ENCODE measurements at regions not wholly inside any gene's neighbourhood (a gene's known extent, or its start where the extent isn't known, plus 50 kb on each side); places are given as distances from the start of the nearest gene placed in this dataset.
A peak's percentile ranks its signal among the peaks of the same experiment; 100 is the strongest.

DNA sequence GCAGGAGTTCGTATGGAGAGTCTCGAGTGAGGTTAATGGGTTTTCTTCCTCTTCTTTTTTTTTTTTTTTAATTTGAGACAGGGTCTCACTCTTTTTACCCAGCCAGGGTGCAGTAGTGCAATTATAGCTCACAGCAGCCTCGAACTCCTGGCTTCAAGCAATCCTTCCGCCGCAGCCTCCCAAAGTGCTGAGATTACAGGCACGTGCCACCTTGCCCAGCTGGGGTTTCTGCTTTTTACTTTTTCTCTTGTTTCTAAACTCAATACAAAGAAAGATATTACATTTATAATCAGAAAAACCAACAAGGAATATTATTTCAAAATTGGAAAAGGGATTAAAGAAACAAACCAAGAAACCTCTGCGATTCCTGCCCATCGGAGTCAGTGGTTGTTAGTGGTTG lies 175.9 kb downstream of the SEC14L1 start:
- Histone ChIP-seq H3K4me1 (peaks cover 52% of the 10 kb centered on the region), H3K9me3 (replicated peaks) (no peaks in the 10 kb centered on the region), H3K4me3 (no peak overlapping the region), H3K27me3 (ENCODE audit: low read depth) (no peaks in the 10 kb centered on the region), H3K27ac (replicated peaks) (no peak overlapping the region), H3K36me3 (no peaks in the 10 kb centered on the region)
- TF ChIP-seq CTCF (IDR thresholded peaks at IDR 0.05; ENCODE audit: borderline replicate concordance) = no peak
- no peak for DNase-seq
- intact Hi-C loops (cut with micrococcal nuclease) = no loop called here

GRCh38 chr17:77317091-77317750 lies 176.5 kb downstream of the SEC14L1 start:
- intact Hi-C loops (cut with micrococcal nuclease) = no loop called here
- DNase-seq = no peak
- no peaks in the 10 kb centered on the region for H3K27me3 ChIP-seq (ENCODE audit: low read depth)

DNA sequence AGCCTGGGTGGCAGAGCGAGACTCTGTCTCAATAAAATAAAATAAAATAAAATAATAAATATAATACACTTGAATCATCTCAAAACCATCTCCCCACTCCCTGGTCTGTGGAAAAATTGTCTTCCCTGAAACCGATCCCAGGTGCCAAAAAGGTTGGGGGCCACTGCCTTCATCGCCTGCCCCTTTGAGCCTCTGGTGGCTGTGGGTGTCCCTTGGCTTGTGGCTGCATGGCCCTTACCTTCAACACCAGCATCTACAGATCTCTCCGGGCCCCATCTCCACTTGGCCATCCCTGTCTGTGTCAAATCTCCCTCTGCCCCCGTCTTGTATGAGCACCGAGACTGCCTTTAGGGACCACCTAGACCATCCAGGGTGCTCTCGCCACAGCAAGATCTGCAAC lies 177.3 kb downstream of the SEC14L1 start:
- Histone ChIP-seq H3K27ac (replicated peaks) (no peak overlapping the region), H3K9me3 (replicated peaks) (no peaks in the 10 kb centered on the region), H3K4me3 (no peak overlapping the region), H3K27me3 (ENCODE audit: low read depth) (no peaks in the 10 kb centered on the region), H3K4me1 (peaks cover 60% of the 10 kb centered on the region), H3K36me3 (no peaks in the 10 kb centered on the region)
- intact Hi-C loops (cut with micrococcal nuclease) = no loop called here
- no peak for DNase-seq
- TF ChIP-seq CTCF (IDR thresholded peaks at IDR 0.05; ENCODE audit: borderline replicate concordance) = no peak

More at GRCh38 chr17:77317091-77317750, 176.5 kb downstream of the SEC14L1 start:
- H3K4me3 ChIP-seq = no peak overlapping the region
- no peak overlapping the region for H3K27ac ChIP-seq (replicated peaks)
- no peaks in the 10 kb centered on the region for H3K36me3 ChIP-seq
- no peaks in the 10 kb centered on the region for H3K9me3 ChIP-seq (replicated peaks)
- no peak for TF ChIP-seq CTCF (IDR thresholded peaks at IDR 0.05; ENCODE audit: borderline replicate concordance)
- H3K4me1 ChIP-seq = peaks cover 57% of the 10 kb centered on the region

GRCh38 chr17:77318491-77319210 lies 177.9 kb downstream of the SEC14L1 start:
- no peak for TF ChIP-seq CTCF (IDR thresholded peaks at IDR 0.05; ENCODE audit: borderline replicate concordance)
- H3K27me3 ChIP-seq (ENCODE audit: low read depth) = no peaks in the 10 kb centered on the region
- peaks cover 60% of the 10 kb centered on the region for H3K4me1 ChIP-seq
- H3K27ac ChIP-seq (replicated peaks) = peak overlapping the region; percentile 91
- intact Hi-C loops (cut with micrococcal nuclease) = no loop called here
- H3K4me3 ChIP-seq = peak overlapping the region; percentile 66
- H3K36me3 ChIP-seq = no peaks in the 10 kb centered on the region
- DNase-seq = no peak
- H3K9me3 ChIP-seq (replicated peaks) = no peaks in the 10 kb centered on the region

GRCh38 chr17:77319211-77320043 lies 178.7 kb downstream of the SEC14L1 start:
- no peaks in the 10 kb centered on the region for H3K27me3 ChIP-seq (ENCODE audit: low read depth)
- peak; percentile 83 for DNase-seq
- peaks cover 64% of the 10 kb centered on the region for H3K4me1 ChIP-seq
- peak overlapping the region; percentile 66 for H3K4me3 ChIP-seq
- TF ChIP-seq CTCF (IDR thresholded peaks at IDR 0.05; ENCODE audit: borderline replicate concordance) = no peak
- H3K27ac ChIP-seq (replicated peaks) = peak overlapping the region; percentile 91
- no peaks in the 10 kb centered on the region for H3K36me3 ChIP-seq
- intact Hi-C loops (cut with micrococcal nuclease) = no loop called here
- H3K9me3 ChIP-seq (replicated peaks) = no peaks in the 10 kb centered on the region

All from left ventricle myocardium inferior (tissue), 1 donor.